CD4-positive, alpha-beta memory T cell (primary cell): ENCODE measurements at regions not wholly inside any gene's neighbourhood (a gene's known extent, or its start where the extent isn't known, plus 50 kb on each side); places are given as distances from the start of the nearest gene placed in this dataset.
A peak's percentile ranks its signal among the peaks of the same experiment; 100 is the strongest.
"Not testable (repeated sequence)": the region's sequence is repeated elsewhere in the genome, so short reads cannot be mapped to it uniquely, and the experiment has no call there.

Experiments
- CTCF ChIA-PET: fragments of 350-600 bp; sonication (Branson Sonifier 250); formaldehyde crosslinking; loops from one replicate; lab custom pipeline; 2021; ENCODE audit warnings: inconsistent platforms; ENCODE audit not compliant: partially characterized antibody; lab: Charles Lee
- POLR2A ChIA-PET: fragments of 350-600 bp; sonication (Branson Sonifier 250); formaldehyde crosslinking; loops from one replicate; lab custom pipeline; 2021; ENCODE audit not compliant: partially characterized antibody; lab: Charles Lee
- DNase-seq, 5 donors: peaks; one replicate each; pipeline versions ENCODE4 v3.0.0 to v3.0.0-alpha.2; 2020 to 2022; ENCODE audit warnings: mixed read lengths in 1 of 5
- H3K27ac ChIP-seq: one replicate; pipeline ENCODE4 v1.7.0; 2013; ENCODE audit warnings: low read depth, low read length
- H3K27me3 ChIP-seq: 2 replicates; pipeline ENCODE4 v1.7.0; 2013; ENCODE audit warnings: mild to moderate bottlenecking, low read length, moderate library complexity; ENCODE audit not compliant: insufficient read depth
- H3K36me3 ChIP-seq: 2 replicates; pipeline ENCODE4 v1.7.0; 2013; ENCODE audit warnings: mild to moderate bottlenecking, low read length, moderate library complexity; ENCODE audit not compliant: insufficient read depth
- H3K4me1 ChIP-seq: 2 replicates; pipeline ENCODE4 v1.7.0; 2013; ENCODE audit warnings: mild to moderate bottlenecking, low read length, moderate library complexity; ENCODE audit not compliant: insufficient read depth
- H3K4me3 ChIP-seq, 2 donors: one replicate each; pipeline ENCODE4 v1.7.0; 2013; ENCODE audit warnings: low read length in 2 of 2, mild to moderate bottlenecking in 1 of 2
- H3K9me3 ChIP-seq, 2 donors: one replicate each; pipeline ENCODE4 v1.7.0; 2013; ENCODE audit warnings: low read length in 2 of 2, control low read depth in 1 of 2; ENCODE audit not compliant: control insufficient read depth in 1 of 2
- H3K27ac Mint-ChIP-seq, 7 donors: one replicate each; pipeline ENCODE4 v1.8.0; 2020 to 2021; ENCODE audit warnings: mixed read lengths in 7 of 7, mild to moderate bottlenecking in 6 of 7, inconsistent platforms in 3 of 7, moderate library complexity in 3 of 7
- H3K27me3 Mint-ChIP-seq, 2 donors: one replicate each; pipeline ENCODE4 v1.8.0; 2020 to 2021; ENCODE audit warnings: mixed read lengths in 2 of 2
- H3K36me3 Mint-ChIP-seq, 2 donors: one replicate each; pipeline ENCODE4 v1.8.0; 2020 to 2021; ENCODE audit warnings: mixed read lengths in 2 of 2, inconsistent platforms in 1 of 2, mild to moderate bottlenecking in 1 of 2
- H3K4me1 Mint-ChIP-seq, 4 donors: one replicate each; pipeline ENCODE4 v1.8.0; 2020 to 2021; ENCODE audit warnings: mixed read lengths in 4 of 4, mild to moderate bottlenecking in 1 of 4
- H3K4me3 Mint-ChIP-seq, 8 donors: one replicate each; pipeline ENCODE4 v1.8.0; 2020 to 2021; ENCODE audit warnings: mixed read lengths in 8 of 8, mild to moderate bottlenecking in 7 of 8, moderate library complexity in 6 of 8, inconsistent platforms in 3 of 8
- H3K9me3 Mint-ChIP-seq, 8 donors: one replicate each; pipeline ENCODE4 v1.8.0; 2020 to 2021; ENCODE audit warnings: mixed read lengths in 8 of 8, mild to moderate bottlenecking in 5 of 8, inconsistent platforms in 3 of 8, moderate library complexity in 1 of 8
- intact Hi-C: fragments of 100-400 bp; cut with micrococcal nuclease; formaldehyde crosslinking; loops from one replicate; pipeline ENCODE4 v1.15.1; 2023

- ChIA-PET CTCF (no interaction called here), POLR2A (no interaction called here)
- Histone ChIP-seq H3K4me1 (no peaks in the 10 kb centered on the region), H3K9me3 (no peaks in the 10 kb centered on the region), H3K4me3 (no peak overlapping the region), H3K27me3 (no peaks in the 10 kb centered on the region), H3K36me3 (no peaks in the 10 kb centered on the region), H3K27ac (no peak overlapping the region)
- no peaks in the 10 kb centered on the region for H3K27me3 Mint-ChIP-seq
- DNase-seq = no peak
- H3K27ac Mint-ChIP-seq = no peak overlapping the region
- peaks cover 0 to 4% (median 0%) of the 10 kb centered on the region in 8 donors for H3K9me3 Mint-ChIP-seq
- H3K4me3 Mint-ChIP-seq = no peak overlapping the region
- peaks cover 0 to 5% (median 0%) of the 10 kb centered on the region in 4 donors for H3K4me1 Mint-ChIP-seq
- intact Hi-C loops = no loop called here
- H3K36me3 Mint-ChIP-seq = no peaks in the 10 kb centered on the region
Observed at GRCh38 chr10:131555406-131555805, 243.9 kb upstream of the TCERG1L start.

GRCh38 chr10:131556061-131556896, 244.8 kb upstream of the TCERG1L start:
- Histone ChIP-seq H3K4me1 (no peaks in the 10 kb centered on the region), H3K9me3 (no peaks in the 10 kb centered on the region), H3K27me3 (no peaks in the 10 kb centered on the region), H3K27ac (no peak overlapping the region), H3K4me3 (no peak overlapping the region), H3K36me3 (no peaks in the 10 kb centered on the region)
- intact Hi-C loops = no loop called here
- peaks cover 0 to 4% (median 0%) of the 10 kb centered on the region in 8 donors for H3K9me3 Mint-ChIP-seq
- POLR2A ChIA-PET = no interaction called here
- no peak for DNase-seq
- no peak overlapping the region for H3K4me3 Mint-ChIP-seq
- H3K36me3 Mint-ChIP-seq = no peaks in the 10 kb centered on the region
- CTCF ChIA-PET = no interaction called here
- H3K27me3 Mint-ChIP-seq = no peaks in the 10 kb centered on the region
- peaks cover 0 to 5% (median 0%) of the 10 kb centered on the region in 4 donors for H3K4me1 Mint-ChIP-seq
- H3K27ac Mint-ChIP-seq = no peak overlapping the region

- Histone ChIP-seq H3K9me3 (no peaks in the 10 kb centered on the region), H3K4me3 (no peak overlapping the region), H3K4me1 (no peaks in the 10 kb centered on the region), H3K36me3 (no peaks in the 10 kb centered on the region), H3K27me3 (no peaks in the 10 kb centered on the region), H3K27ac (no peak overlapping the region)
- H3K4me1 Mint-ChIP-seq = peaks cover 0 to 5% (median 0%) of the 10 kb centered on the region in 4 donors
- no peak overlapping the region for H3K4me3 Mint-ChIP-seq
- peaks cover 0 to 4% (median 0%) of the 10 kb centered on the region in 8 donors for H3K9me3 Mint-ChIP-seq
- intact Hi-C loops = no loop called here
- H3K27me3 Mint-ChIP-seq = no peaks in the 10 kb centered on the region
- no peak for DNase-seq
- no peaks in the 10 kb centered on the region for H3K36me3 Mint-ChIP-seq
- POLR2A ChIA-PET = no interaction called here
- H3K27ac Mint-ChIP-seq = no peak overlapping the region
- CTCF ChIA-PET = no interaction called here
Observed at GRCh38 chr10:131556897-131557495, 245.5 kb upstream of the TCERG1L start.

- H3K4me1 ChIP-seq, H3K4me3 ChIP-seq, H3K36me3 ChIP-seq, H3K9me3 ChIP-seq, H3K4me3 Mint-ChIP-seq, H3K27ac ChIP-seq, H3K4me1 Mint-ChIP-seq, CTCF ChIA-PET, H3K36me3 Mint-ChIP-seq, POLR2A ChIA-PET, H3K9me3 Mint-ChIP-seq, DNase-seq, H3K27ac Mint-ChIP-seq, H3K27me3 Mint-ChIP-seq, H3K27me3 ChIP-seq, intact Hi-C loops: not testable (repeated sequence)
Observed at GRCh38 chr10:131557956-131558355, 246.4 kb upstream of the TCERG1L start.

GRCh38 chr10:131559450-131559911, 248.0 kb upstream of the TCERG1L start:
- Histone ChIP-seq H3K36me3 (no peaks in the 10 kb centered on the region), H3K4me1 (no peaks in the 10 kb centered on the region), H3K27ac (no peak overlapping the region), H3K4me3 (no peak overlapping the region), H3K9me3 (no peaks in the 10 kb centered on the region), H3K27me3 (no peaks in the 10 kb centered on the region)
- H3K9me3 Mint-ChIP-seq = peaks cover 0 to 11% (median 3%) of the 10 kb centered on the region in 8 donors
- H3K36me3 Mint-ChIP-seq = no peaks in the 10 kb centered on the region
- ChIA-PET POLR2A (no interaction called here), CTCF (no interaction called here)
- H3K27ac Mint-ChIP-seq = no peak overlapping the region
- intact Hi-C loops = no loop called here
- no peak for DNase-seq
- no peak overlapping the region for H3K4me3 Mint-ChIP-seq
- H3K4me1 Mint-ChIP-seq = no peaks in the 10 kb centered on the region
- H3K27me3 Mint-ChIP-seq = no peaks in the 10 kb centered on the region

GRCh38 chr10:131560166-131560565, 248.6 kb upstream of the TCERG1L start:
- no peaks in the 10 kb centered on the region for H3K27me3 Mint-ChIP-seq
- no peak overlapping the region for H3K4me3 Mint-ChIP-seq
- no peaks in the 10 kb centered on the region for H3K27me3 ChIP-seq
- H3K27ac ChIP-seq = no peak overlapping the region
- H3K27ac Mint-ChIP-seq = no peak overlapping the region
- ChIA-PET POLR2A (no interaction called here), CTCF (no interaction called here)
- no peaks in the 10 kb centered on the region for H3K36me3 ChIP-seq
- no peak for DNase-seq
- H3K9me3 Mint-ChIP-seq = peaks cover 0 to 17% (median 8%) of the 10 kb centered on the region in 8 donors
- H3K4me3 ChIP-seq = no peak overlapping the region
- no peaks in the 10 kb centered on the region for H3K4me1 ChIP-seq
- no peaks in the 10 kb centered on the region for H3K4me1 Mint-ChIP-seq
- no peaks in the 10 kb centered on the region for H3K36me3 Mint-ChIP-seq
- intact Hi-C loops = no loop called here
- H3K9me3 ChIP-seq = no peaks in the 10 kb centered on the region

GRCh38 chr10:131560706-131561355, 249.3 kb upstream of the TCERG1L start:
- H3K27me3 ChIP-seq = no peaks in the 10 kb centered on the region
- H3K27ac ChIP-seq = no peak overlapping the region
- ChIA-PET POLR2A (no interaction called here), CTCF (no interaction called here)
- H3K4me1 Mint-ChIP-seq = no peaks in the 10 kb centered on the region
- DNase-seq = no peak
- no peaks in the 10 kb centered on the region for H3K36me3 Mint-ChIP-seq
- H3K4me3 Mint-ChIP-seq = no peak overlapping the region
- H3K27ac Mint-ChIP-seq = peak overlapping the region in 1 of 7 donors; percentile 52
- H3K9me3 Mint-ChIP-seq = peaks cover 0 to 18% (median 10%) of the 10 kb centered on the region in 8 donors
- no peaks in the 10 kb centered on the region for H3K9me3 ChIP-seq
- no peaks in the 10 kb centered on the region for H3K4me1 ChIP-seq
- no peaks in the 10 kb centered on the region for H3K36me3 ChIP-seq
- no peak overlapping the region for H3K4me3 ChIP-seq
- intact Hi-C loops = no loop called here
- H3K27me3 Mint-ChIP-seq = peaks cover 0 to under 1% of the 10 kb centered on the region in 2 donors
